PC-9 (cell line): ENCODE measurements at regions not wholly inside any gene's neighbourhood (a gene's known extent, or its start where the extent isn't known, plus 50 kb on each side); places are given as distances from the start of the nearest gene placed in this dataset.

ENCODE experiments used
- BruUV-seq: library from RNA; stranded (reverse); fragments of 400-500 nt; replicated peaks from 2 replicates; lab custom pipeline; 2021; lab: Mats Ljungman, UMichigan
- CTCF ChIA-PET: fragments of 300-600 bp; sonication (Branson Sonifier 250); formaldehyde crosslinking; loops from one replicate; lab custom pipeline; 2022; ENCODE audit warnings: antibody characterized with exemption; lab: Charles Lee
- POLR2A ChIA-PET: fragments of 300-600 bp; sonication (Branson Sonifier 250); formaldehyde crosslinking; loops from one replicate; lab custom pipeline; 2022; ENCODE audit warnings: antibody characterized with exemption; ENCODE audit not compliant: unreplicated experiment; lab: Charles Lee
- DNase-seq, 2 experiments: peaks; one replicate each; pipeline versions ENCODE4 v3.0.0 to v3.0.0-alpha.2; 2015 to 2022; ENCODE audit warnings: mixed read lengths in 1 of 2
- H2AFZ ChIP-seq: fragments of 200-600 bp; sonication (generic); 2 replicates; pipeline ENCODE4 v1.8.1; 2017; ENCODE audit warnings: antibody characterized with exemption
- H3F3A ChIP-seq: fragments of 200-600 bp; sonication (generic); 2 replicates; pipeline ENCODE4 v1.8.1; 2017; ENCODE audit warnings: antibody characterized with exemption, mild to moderate bottlenecking, low read depth; ENCODE audit not compliant: insufficient read depth
- H3K27ac ChIP-seq: fragments of 200-600 bp; sonication (generic); 2 replicates; pipeline ENCODE4 v1.6.1; 2016; ENCODE audit warnings: mixed run types
- H3K27me3 ChIP-seq: fragments of 200-600 bp; sonication (generic); 2 replicates; pipeline ENCODE4 v1.6.1; 2016; ENCODE audit warnings: low read depth, mixed run types; ENCODE audit not compliant: insufficient read depth
- H3K36me3 ChIP-seq: fragments of 200-600 bp; sonication (generic); 2 replicates; pipeline ENCODE4 v1.6.1; 2016; ENCODE audit warnings: low read depth, mixed run types
- H3K4me1 ChIP-seq: fragments of 200-600 bp; sonication (generic); replicated peaks from 2 replicates; pipeline ENCODE4 v1.6.1; 2016; ENCODE audit warnings: mixed run types; ENCODE audit not compliant: insufficient read depth
- H3K4me2 ChIP-seq: fragments of 200-600 bp; sonication (generic); 2 replicates; pipeline ENCODE4 v1.6.1; 2017; ENCODE audit warnings: mixed run types
- H3K4me3 ChIP-seq: fragments of 200-600 bp; sonication (generic); 2 replicates; pipeline ENCODE4 v1.6.1; 2016; ENCODE audit warnings: mixed run types
- H3K79me2 ChIP-seq: fragments of 200-600 bp; sonication (generic); 2 replicates; pipeline ENCODE4 v1.6.1; 2017; ENCODE audit warnings: low read depth, mixed run types
- H3K9me2 ChIP-seq: fragments of 200-600 bp; sonication (generic); 2 replicates; pipeline ENCODE4 v1.8.1; 2017; ENCODE audit warnings: mild to moderate bottlenecking; ENCODE audit not compliant: insufficient read depth
- H3K9me3 ChIP-seq: fragments of 200-600 bp; sonication (generic); 2 replicates; pipeline ENCODE4 v1.8.1; 2016; ENCODE audit warnings: low read depth; ENCODE audit not compliant: insufficient read depth
- H4K20me1 ChIP-seq: fragments of 200-600 bp; sonication (generic); 2 replicates; pipeline ENCODE4 v1.8.1; 2017; ENCODE audit not compliant: insufficient read depth
- EZH2 ChIP-seq: fragments of 200-600 bp; sonication (generic); IDR thresholded peaks from 2 replicates; pipeline ENCODE4 v1.8.0; 2017; ENCODE audit warnings: antibody characterized with exemption, low read depth
- intact Hi-C: fragments of 100-400 bp; cut with micrococcal nuclease; formaldehyde crosslinking; loops from one replicate; pipeline ENCODE4 v1.10.0; 2022; ENCODE audit not compliant: unreplicated experiment
- TF ChIP-seq, protein P1 (sequence below): fragments of 200-600 bp; sonication (generic); conservative IDR thresholded peaks from 2 replicates; pipeline ENCODE4 v1.6.1; 2017; ENCODE audit warnings: mixed run types, antibody characterized with exemption, mild to moderate bottlenecking, moderate library complexity

DNA sequence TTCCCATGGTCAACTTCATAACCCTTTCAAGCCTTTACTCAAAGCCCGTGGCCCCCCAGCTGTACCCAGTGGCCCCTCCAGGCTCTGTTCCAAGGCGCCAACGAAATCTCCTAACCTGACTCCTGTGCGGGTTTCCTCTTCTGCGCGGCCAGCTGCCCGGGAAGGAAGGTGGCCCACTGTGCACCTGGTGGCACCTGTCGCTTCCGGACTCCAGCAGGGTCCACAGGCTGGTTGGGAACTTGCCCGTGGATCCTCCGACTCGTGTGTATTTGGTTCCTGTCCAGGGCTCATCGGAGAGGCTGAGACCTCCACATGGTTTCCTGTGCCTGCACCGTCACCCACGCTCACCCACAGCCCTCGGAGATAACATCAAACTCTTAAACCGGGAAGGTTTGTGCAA, 335.4 kb downstream of the BRD1 start:
- CTCF ChIA-PET = no interaction called here
- TF ChIP-seq EZH2 = no peak
- Histone ChIP-seq H3K4me2 (no peak overlapping the region), H3K4me3 (no peak overlapping the region), H3K4me1 (peaks cover 24% of the 10 kb centered on the region), H3K36me3 (no peaks in the 10 kb centered on the region), H2AFZ (no peak overlapping the region), H3K9me3 (no peaks in the 10 kb centered on the region; the same call in 1 of the 2 replicates), H3K27ac (no peak overlapping the region), H3K79me2 (no peaks in the 10 kb centered on the region), H4K20me1 (no peaks in the 10 kb centered on the region), H3K27me3 (no peaks in the 10 kb centered on the region), H3F3A (peaks cover 10% of the 10 kb centered on the region), H3K9me2 (no peaks in the 10 kb centered on the region)
- intact Hi-C loops = no loop called here
- POLR2A ChIA-PET = no interaction called here
- no peak for DNase-seq
- BruUV-seq = no TSS peak

DNA sequence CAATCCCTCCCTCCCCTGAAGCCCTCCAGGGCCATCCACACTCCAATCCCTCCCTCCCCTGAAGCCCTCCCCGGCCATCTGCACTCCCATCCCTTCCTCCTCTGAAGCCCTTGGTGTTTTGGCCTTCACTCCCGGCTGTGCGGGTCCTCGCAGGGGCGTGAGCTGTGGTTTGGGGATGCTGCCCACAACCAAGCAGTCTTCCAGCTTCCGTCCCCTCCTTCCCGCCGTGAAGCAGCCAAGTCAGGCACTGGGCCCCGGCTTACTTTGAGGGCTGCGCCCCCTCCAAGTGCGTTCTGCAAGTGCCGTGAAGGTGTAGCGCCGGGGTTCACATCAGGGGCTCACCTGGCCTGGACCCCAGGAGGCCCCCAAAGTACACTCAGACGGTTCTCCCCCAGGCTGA, 335.9 kb downstream of the BRD1 start:
- Histone ChIP-seq H3F3A (peaks cover 9% of the 10 kb centered on the region), H3K4me2 (no peak overlapping the region), H3K9me3 (no peaks in the 10 kb centered on the region; the same call in 1 of the 2 replicates), H2AFZ (no peak overlapping the region), H3K79me2 (no peaks in the 10 kb centered on the region), H3K27ac (no peak overlapping the region), H3K4me3 (no peak overlapping the region), H3K27me3 (no peaks in the 10 kb centered on the region), H4K20me1 (no peaks in the 10 kb centered on the region), H3K4me1 (peaks cover 24% of the 10 kb centered on the region), H3K9me2 (no peaks in the 10 kb centered on the region), H3K36me3 (no peaks in the 10 kb centered on the region)
- no peak for DNase-seq
- ChIA-PET POLR2A (no interaction called here), CTCF (no interaction called here)
- BruUV-seq = no TSS peak
- no peak for TF ChIP-seq EZH2
- TF ChIP-seq, protein P1, sequence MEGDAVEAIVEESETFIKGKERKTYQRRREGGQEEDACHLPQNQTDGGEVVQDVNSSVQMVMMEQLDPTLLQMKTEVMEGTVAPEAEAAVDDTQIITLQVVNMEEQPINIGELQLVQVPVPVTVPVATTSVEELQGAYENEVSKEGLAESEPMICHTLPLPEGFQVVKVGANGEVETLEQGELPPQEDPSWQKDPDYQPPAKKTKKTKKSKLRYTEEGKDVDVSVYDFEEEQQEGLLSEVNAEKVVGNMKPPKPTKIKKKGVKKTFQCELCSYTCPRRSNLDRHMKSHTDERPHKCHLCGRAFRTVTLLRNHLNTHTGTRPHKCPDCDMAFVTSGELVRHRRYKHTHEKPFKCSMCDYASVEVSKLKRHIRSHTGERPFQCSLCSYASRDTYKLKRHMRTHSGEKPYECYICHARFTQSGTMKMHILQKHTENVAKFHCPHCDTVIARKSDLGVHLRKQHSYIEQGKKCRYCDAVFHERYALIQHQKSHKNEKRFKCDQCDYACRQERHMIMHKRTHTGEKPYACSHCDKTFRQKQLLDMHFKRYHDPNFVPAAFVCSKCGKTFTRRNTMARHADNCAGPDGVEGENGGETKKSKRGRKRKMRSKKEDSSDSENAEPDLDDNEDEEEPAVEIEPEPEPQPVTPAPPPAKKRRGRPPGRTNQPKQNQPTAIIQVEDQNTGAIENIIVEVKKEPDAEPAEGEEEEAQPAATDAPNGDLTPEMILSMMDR = no peak
- intact Hi-C loops = no loop called here

DNA sequence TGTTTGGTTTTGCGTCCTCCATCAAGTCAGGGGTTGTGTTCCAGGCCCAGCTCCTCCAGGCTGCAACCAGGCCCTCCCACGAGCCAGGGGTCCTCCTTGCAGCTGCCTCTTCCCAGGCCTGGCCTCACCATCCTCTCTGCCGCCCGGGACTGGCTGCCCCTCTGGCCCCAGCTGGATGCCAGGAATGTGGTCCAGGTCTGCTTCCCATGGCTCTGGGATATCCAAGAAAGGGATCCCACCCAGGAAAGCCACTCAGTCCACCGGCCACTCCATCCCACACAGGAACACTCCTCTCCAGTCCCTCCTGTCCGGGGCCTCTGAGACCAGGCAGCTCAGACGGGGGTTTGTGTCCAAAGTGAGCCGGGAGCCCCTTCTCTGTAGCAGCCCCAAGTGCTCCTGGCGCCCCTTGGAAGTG, 336.4 kb downstream of the BRD1 start:
- intact Hi-C loops = no loop called here

More for the DNA sequence above, 336.4 kb downstream of the BRD1 start:
- H3K9me2 ChIP-seq = no peaks in the 10 kb centered on the region
- no peak for DNase-seq
- no peaks in the 10 kb centered on the region for H3K79me2 ChIP-seq
- H3K9me3 ChIP-seq = no peaks in the 10 kb centered on the region
- POLR2A ChIA-PET = no interaction called here
- no peaks in the 10 kb centered on the region for H4K20me1 ChIP-seq
- no peak overlapping the region for H3K4me2 ChIP-seq
- CTCF ChIA-PET = no interaction called here
- H3F3A ChIP-seq = peaks cover 9% of the 10 kb centered on the region
- BruUV-seq = no TSS peak
- H2AFZ ChIP-seq = no peak overlapping the region
- H3K4me3 ChIP-seq = no peak overlapping the region
- H3K4me1 ChIP-seq = peaks cover 28% of the 10 kb centered on the region
- H3K27ac ChIP-seq = no peak overlapping the region
- no peak for TF ChIP-seq EZH2
- TF ChIP-seq, protein P1 = no peak
- no peaks in the 10 kb centered on the region for H3K27me3 ChIP-seq
- no peaks in the 10 kb centered on the region for H3K36me3 ChIP-seq
